ENCODE measurements at regions not wholly inside any gene's neighbourhood (a gene's known extent, or its start where the extent isn't known, plus 50 kb on each side); places are given as distances from the start of the nearest gene placed in this dataset.

DNA sequence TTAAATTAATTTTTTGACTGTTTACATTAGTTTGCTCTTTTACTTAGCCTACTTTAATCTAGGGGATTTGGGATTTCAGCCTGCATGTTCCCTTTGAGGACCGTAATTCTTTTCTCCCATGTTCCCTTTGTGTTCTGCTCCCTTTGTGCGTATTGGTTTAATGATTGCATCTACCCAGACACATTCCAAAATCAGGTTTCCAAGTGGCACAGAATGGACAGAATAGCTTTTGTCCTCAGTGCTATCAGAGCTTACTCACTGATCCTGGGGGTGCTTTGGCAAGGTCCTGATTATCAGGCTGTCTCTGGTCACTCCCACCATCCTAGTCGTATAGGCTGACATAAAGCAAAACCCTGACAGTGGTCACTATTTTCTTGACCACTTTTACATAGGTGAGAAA is 867.5 kb downstream of the TSN start:
- TF ChIP-seq TARDBP (IDR thresholded peaks at IDR 0.05) (no peak), BHLHE40 (IDR thresholded peaks at IDR 0.05; ENCODE audit: borderline replicate concordance) (no peak), FOXM1 (IDR thresholded peaks at IDR 0.05; ENCODE audit: borderline replicate concordance) (no peak), SP1 (IDR thresholded peaks at IDR 0.05) (no peak), FOXK2 (IDR thresholded peaks at IDR 0.05) (no peak), ZNF384 (IDR thresholded peaks at IDR 0.05) (no peak), FOXA1 (IDR thresholded peaks at IDR 0.05) (no peak)

All from HEK293T (cell line).